H9 (cell line): ENCODE measurements at regions not wholly inside any gene's neighbourhood (a gene's known extent, or its start where the extent isn't known, plus 50 kb on each side); places are given as distances from the start of the nearest gene placed in this dataset.

ENCODE experiments used
- DNase-seq: peaks from one replicate; pipeline ENCODE4 v3.0.0-alpha.2; 2017
- H2AFZ ChIP-seq: one replicate; pipeline ENCODE4 v1.6.1; 2013; ENCODE audit warnings: mild to moderate bottlenecking, low read length, control low read depth, moderate library complexity
- H2AK5ac ChIP-seq: 2 replicates; pipeline ENCODE4 v1.6.1; 2013; ENCODE audit warnings: low read length, control low read depth, mixed read lengths; ENCODE audit not compliant: insufficient read length
- H2BK120ac ChIP-seq: one replicate; pipeline ENCODE4 v1.6.1; 2013; ENCODE audit warnings: low read depth, mild to moderate bottlenecking, low read length, control low read depth, inconsistent platforms; ENCODE audit not compliant: poor library complexity, severe bottlenecking
- H2BK12ac ChIP-seq: 2 replicates; pipeline ENCODE4 v1.6.1; 2013; ENCODE audit warnings: low read length, control low read depth, mixed read lengths, low read depth; ENCODE audit not compliant: insufficient read length
- H2BK15ac ChIP-seq: 2 replicates; pipeline ENCODE4 v1.6.1; 2013; ENCODE audit warnings: low read depth, low read length, control low read depth
- H2BK20ac ChIP-seq: one replicate; pipeline ENCODE4 v1.6.1; 2013; ENCODE audit warnings: low read depth, mild to moderate bottlenecking, low read length, control low read depth, inconsistent platforms; ENCODE audit not compliant: poor library complexity, severe bottlenecking
- H2BK5ac ChIP-seq: 2 replicates; pipeline ENCODE4 v1.6.1; 2013; ENCODE audit warnings: low read length, control low read depth, mixed read lengths; ENCODE audit not compliant: insufficient read length
- H3K14ac ChIP-seq: 2 replicates; pipeline ENCODE4 v1.6.1; 2013; ENCODE audit warnings: low read length, control low read depth; ENCODE audit not compliant: insufficient read depth
- H3K18ac ChIP-seq: 2 replicates; pipeline ENCODE4 v1.6.1; 2013; ENCODE audit warnings: low read depth, mild to moderate bottlenecking, mixed read lengths, low read length, control low read depth; ENCODE audit not compliant: insufficient read length
- H3K23ac ChIP-seq: 2 replicates; pipeline ENCODE4 v1.6.1; 2013; ENCODE audit warnings: low read length, control low read depth, mixed read lengths, low read depth; ENCODE audit not compliant: insufficient read length
- H3K23me2 ChIP-seq: 2 replicates; pipeline ENCODE4 v1.6.1; 2013; ENCODE audit warnings: low read depth, mild to moderate bottlenecking, mixed read lengths, low read length, control low read depth; ENCODE audit not compliant: insufficient read length, poor library complexity, severe bottlenecking
- H3K27ac ChIP-seq: 2 replicates; pipeline ENCODE4 v1.5.1; 2013; ENCODE audit warnings: low read length, control low read depth, mixed read lengths, low read depth; ENCODE audit not compliant: insufficient read length
- H3K27me3 ChIP-seq: 2 replicates; pipeline ENCODE4 v1.6.1; 2013; ENCODE audit warnings: low read length, control low read depth, inconsistent platforms; ENCODE audit not compliant: insufficient read depth
- H3K4ac ChIP-seq: 2 replicates; pipeline ENCODE4 v1.6.1; 2013; ENCODE audit warnings: low read depth, mild to moderate bottlenecking, control low read depth, inconsistent platforms, low read length, moderate library complexity
- H3K4me1 ChIP-seq: 2 replicates; pipeline ENCODE4 v1.6.1; 2013; ENCODE audit warnings: low read length, control low read depth, inconsistent platforms; ENCODE audit not compliant: insufficient read depth
- H3K4me2 ChIP-seq: 2 replicates; pipeline ENCODE4 v1.6.1; 2013; ENCODE audit warnings: low read length, control low read depth, mixed read lengths; ENCODE audit not compliant: insufficient read length, insufficient read depth
- H3K56ac ChIP-seq: 2 replicates; pipeline ENCODE4 v1.6.1; 2013; ENCODE audit warnings: low read depth, mild to moderate bottlenecking, mixed read lengths, low read length, control low read depth; ENCODE audit not compliant: insufficient read length
- H3K79me1 ChIP-seq: 2 replicates; pipeline ENCODE4 v1.6.1; 2013; ENCODE audit warnings: low read depth, mild to moderate bottlenecking, moderate library complexity, low read length, control low read depth, inconsistent platforms; ENCODE audit not compliant: insufficient read depth, poor library complexity, severe bottlenecking
- H3K79me2 ChIP-seq: 2 replicates; pipeline ENCODE4 v1.6.1; 2013; ENCODE audit warnings: low read length, control low read depth, inconsistent platforms; ENCODE audit not compliant: insufficient read depth
- H3K9ac ChIP-seq: 2 replicates; pipeline ENCODE4 v1.6.1; 2013; ENCODE audit warnings: low read length, control low read depth, mixed read lengths; ENCODE audit not compliant: insufficient read length; ENCODE audit errors: extremely low read depth
- H3K9me3 ChIP-seq: one replicate; pipeline ENCODE4 v1.6.1; 2013; ENCODE audit warnings: low read depth, low read length, inconsistent platforms; ENCODE audit not compliant: control insufficient read depth
- H3T11ph ChIP-seq: one replicate; pipeline ENCODE4 v1.6.1; 2013; ENCODE audit warnings: mild to moderate bottlenecking, low read length, control low read depth, inconsistent platforms
- H4K20me1 ChIP-seq: one replicate; pipeline ENCODE4 v1.6.1; 2013; ENCODE audit not compliant: control insufficient read depth, insufficient read length, insufficient read depth
- H4K5ac ChIP-seq: 2 replicates; pipeline ENCODE4 v1.6.1; 2013; ENCODE audit warnings: low read depth, mild to moderate bottlenecking, mixed read lengths, low read length, control low read depth; ENCODE audit not compliant: insufficient read length
- H4K8ac ChIP-seq: replicated peaks from 2 replicates; pipeline ENCODE4 v1.6.1; 2013; ENCODE audit warnings: low read length, control low read depth, mixed read lengths, low read depth; ENCODE audit not compliant: insufficient read length
- H4K91ac ChIP-seq: 2 replicates; pipeline ENCODE4 v1.6.1; 2013; ENCODE audit warnings: low read depth, mild to moderate bottlenecking, moderate library complexity, mixed read lengths, low read length, control low read depth; ENCODE audit not compliant: insufficient read length
- H3K27ac Mint-ChIP-seq, 3 experiments: 2 replicates in 2 of 3; 3 replicates in 1 of 3; pipeline ENCODE4 v1.8.0; 2020 to 2021; ENCODE audit warnings: mixed read lengths in 3 of 3, mild to moderate bottlenecking in 1 of 3, moderate library complexity in 1 of 3
- H3K27me3 Mint-ChIP-seq: 2 replicates; pipeline ENCODE4 v1.8.0; 2021; ENCODE audit warnings: low read depth, mild to moderate bottlenecking, moderate library complexity, mixed read lengths
- H3K36me3 Mint-ChIP-seq, 3 experiments: 2 replicates in 2 of 3; 3 replicates in 1 of 3; pipeline ENCODE4 v1.8.0; 2020 to 2021; ENCODE audit warnings: low read depth in 3 of 3, mixed read lengths in 3 of 3; ENCODE audit not compliant: insufficient read depth in 1 of 3
- H3K4me1 Mint-ChIP-seq, 2 experiments: 2 replicates each; pipeline ENCODE4 v1.8.0; 2020; ENCODE audit warnings: mixed read lengths in 2 of 2
- H3K4me3 Mint-ChIP-seq, 2 experiments: 2 replicates in 1 of 2; 3 replicates in 1 of 2; pipeline ENCODE4 v1.8.0; 2020 to 2021; ENCODE audit warnings: mild to moderate bottlenecking in 2 of 2, mixed read lengths in 2 of 2, moderate library complexity in 1 of 2
- H3K9me3 Mint-ChIP-seq, 2 experiments: 2 replicates in 1 of 2; 3 replicates in 1 of 2; pipeline ENCODE4 v1.8.0; 2020; ENCODE audit warnings: mild to moderate bottlenecking in 2 of 2, mixed read lengths in 2 of 2, moderate library complexity in 1 of 2
- CTCF ChIP-seq: fragments of 200-600 bp; sonication (generic); conservative IDR thresholded peaks from 3 replicates; pipeline ENCODE4 v1.8.0; 2021; ENCODE audit warnings: antibody characterized with exemption, mild to moderate bottlenecking

DNA sequence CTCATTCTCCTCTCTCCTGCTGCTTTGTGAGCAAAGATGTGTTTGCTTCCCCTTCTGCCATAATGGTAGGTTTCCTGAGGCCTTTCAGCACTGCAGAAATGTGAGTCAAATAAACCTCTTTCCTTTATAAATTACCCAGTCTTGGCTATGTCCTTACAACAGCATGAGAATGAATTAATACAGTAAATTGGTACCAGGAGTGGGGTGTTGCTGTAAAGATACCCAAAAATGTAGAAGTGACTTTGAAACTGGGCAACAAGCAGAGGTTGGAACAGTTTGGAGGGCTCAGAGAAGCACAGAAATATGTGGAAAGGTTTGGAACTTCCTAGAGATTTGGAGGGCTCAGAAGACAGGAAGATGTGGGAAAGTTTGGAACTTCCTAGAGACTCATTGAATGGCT lies 388.7 kb upstream of the GHITM start:
- Mint-ChIP-seq H3K4me1 (no peaks in the 10 kb centered on the region), H3K9me3 (peaks cover 67 to 81% of the 10 kb centered on the region in 2 experiments), H3K36me3 (peaks cover 17 to 54% (median 38%) of the 10 kb centered on the region in 3 experiments), H3K27ac (no peak overlapping the region), H3K27me3 (peaks cover 24% of the 10 kb centered on the region), H3K4me3 (no peak overlapping the region)
- Histone ChIP-seq H3T11ph (no peak overlapping the region), H3K4me2 (no peak overlapping the region), H3K9me3 (peaks cover 33% of the 10 kb centered on the region), H3K9ac (no peak overlapping the region), H2BK120ac (no peak overlapping the region), H2BK12ac (no peak overlapping the region), H3K56ac (no peak overlapping the region), H3K14ac (no peak overlapping the region), H2BK20ac (no peak overlapping the region), H3K27me3 (no peaks in the 10 kb centered on the region), H4K5ac (no peak overlapping the region), H3K4me1 (no peaks in the 10 kb centered on the region), H3K79me1 (no peaks in the 10 kb centered on the region), H3K79me2 (no peaks in the 10 kb centered on the region), H2BK5ac (no peak overlapping the region), H4K8ac (no peak overlapping the region), H3K23ac (no peak overlapping the region), H2AK5ac (no peak overlapping the region), H4K20me1 (no peaks in the 10 kb centered on the region), H3K18ac (no peak overlapping the region), H3K4ac (no peak overlapping the region), H4K91ac (no peak overlapping the region), H3K23me2 (no peaks in the 10 kb centered on the region), H2AFZ (no peak overlapping the region), H3K27ac (no peak overlapping the region), H2BK15ac (no peak overlapping the region)
- no peak for DNase-seq
- no peak for TF ChIP-seq CTCF
